ENCODE measurements at regions not wholly inside any gene's neighbourhood (a gene's known extent, or its start where the extent isn't known, plus 50 kb on each side); places are given as distances from the start of the nearest gene placed in this dataset.
"Not testable (repeated sequence)": the region's sequence is repeated elsewhere in the genome, so short reads cannot be mapped to it uniquely, and the experiment has no call there.

DNA sequence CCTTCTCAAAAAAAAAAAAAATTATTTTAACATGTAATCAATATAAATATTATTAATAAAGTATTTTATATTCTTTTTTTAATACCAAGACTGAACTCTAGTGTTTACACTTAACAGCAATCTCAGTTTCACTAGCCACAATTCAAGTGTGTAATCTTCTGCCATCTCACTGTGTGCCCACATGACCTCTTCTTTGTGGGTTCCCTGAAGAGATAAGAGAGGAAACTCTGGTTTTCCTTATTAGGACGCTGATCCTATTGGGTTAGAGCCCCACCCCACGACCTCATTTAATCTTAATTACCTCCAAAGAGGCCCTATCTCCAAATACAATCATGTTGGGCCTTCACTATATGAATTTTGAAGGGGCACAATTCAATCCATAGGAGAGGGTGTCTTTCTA, 177.6 kb downstream of the STK31 start:
- DNase-seq (ENCODE audit: low spot score), result no peak

DNA sequence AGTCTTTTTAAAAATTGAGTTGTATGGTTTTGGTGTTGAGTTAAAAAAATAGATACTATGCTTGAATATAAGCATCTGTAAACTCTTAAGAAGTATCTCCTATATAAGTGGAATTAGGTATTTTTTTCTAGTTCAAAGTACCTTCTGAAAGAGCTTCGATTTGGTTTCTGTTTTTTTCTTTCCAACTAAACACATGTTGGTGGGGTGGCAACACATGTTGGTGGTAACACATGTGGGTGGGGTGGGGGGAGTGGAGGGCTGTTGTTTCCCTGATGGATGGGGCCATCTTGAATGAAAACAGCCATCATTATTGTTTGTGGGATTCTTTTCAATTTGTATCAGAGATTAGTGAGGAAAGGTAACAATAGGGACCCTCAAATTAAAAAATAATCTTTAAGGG, 178.9 kb downstream of the STK31 start:
- no peak for DNase-seq (ENCODE audit: low spot score)

DNA sequence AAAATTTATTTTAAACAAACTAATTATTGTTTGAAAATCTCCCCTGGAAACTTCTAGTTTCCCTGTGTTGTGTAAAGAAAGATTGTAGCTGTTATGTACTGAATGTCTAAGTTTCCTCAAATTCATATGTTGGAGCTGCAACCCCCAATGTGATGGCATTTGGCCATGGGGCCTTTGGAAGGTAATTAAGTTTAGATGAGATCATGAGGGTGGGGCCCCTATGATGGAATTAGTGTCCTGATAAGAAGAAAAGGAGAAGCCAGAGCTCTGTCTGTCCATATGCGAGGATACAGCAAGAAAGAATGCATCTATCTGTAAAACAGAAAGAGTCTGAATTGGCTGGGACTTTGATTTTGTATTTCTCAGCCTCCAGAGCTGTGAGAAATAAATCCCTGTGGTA, 179.5 kb downstream of the STK31 start:
- no peak for DNase-seq (ENCODE audit: low spot score)

DNA sequence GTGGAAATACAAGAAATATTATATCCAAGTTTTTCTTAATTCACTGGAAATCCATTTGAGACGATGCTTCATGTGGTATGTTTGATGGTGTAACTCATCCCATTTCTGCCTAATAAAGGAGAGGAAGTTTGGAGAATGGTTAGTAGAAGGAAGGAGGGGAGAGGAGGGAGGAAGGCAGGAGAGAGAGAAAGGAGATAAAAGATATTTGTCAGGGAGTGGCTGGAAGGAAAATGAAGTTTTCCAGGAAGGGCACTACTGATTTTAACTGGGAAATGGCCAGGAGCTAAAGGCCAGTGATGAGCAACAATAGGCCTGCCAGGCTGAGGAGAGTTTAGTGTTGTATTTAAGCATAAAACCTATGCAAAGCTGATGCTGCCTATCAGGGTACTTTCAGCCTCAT, 182.0 kb downstream of the STK31 start:
- no peak for DNase-seq (ENCODE audit: low spot score)

DNA sequence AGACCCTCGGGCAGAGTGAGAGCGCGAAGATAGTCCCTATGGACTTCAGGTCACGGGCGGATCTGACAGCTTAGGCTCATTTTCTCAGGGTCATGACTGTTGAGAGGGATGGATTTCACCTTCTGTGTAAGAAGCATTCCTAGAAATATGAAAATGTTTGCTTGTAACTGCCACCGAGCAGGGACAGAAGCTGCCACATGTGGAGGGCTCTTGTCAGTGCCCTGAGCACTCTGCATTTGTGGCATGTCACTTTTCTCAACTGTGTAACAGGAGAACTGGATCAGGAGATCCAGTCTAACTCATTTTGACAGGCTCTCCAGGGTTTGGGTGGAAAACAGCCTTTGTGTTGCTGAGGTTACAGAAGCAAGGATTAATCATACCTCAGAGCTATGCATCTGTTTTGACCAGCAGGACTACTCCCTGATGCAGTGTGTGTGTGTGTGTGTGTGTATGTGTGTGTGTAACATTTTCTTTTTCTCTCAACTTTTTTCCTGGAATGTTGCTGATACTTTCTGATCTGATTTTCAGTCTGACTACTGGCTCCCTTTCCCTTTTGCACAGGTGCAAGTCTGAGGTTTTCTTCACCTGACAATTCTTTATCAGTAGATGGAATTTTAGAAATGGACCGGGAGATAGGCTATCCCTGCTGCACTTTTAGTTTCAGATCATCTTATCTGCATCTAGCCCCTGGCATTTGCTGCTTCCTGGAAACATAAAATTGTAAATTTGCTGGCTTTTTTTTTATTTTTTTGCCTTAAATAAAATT, 183.3 kb downstream of the STK31 start:
- peak; percentile 82 for DNase-seq (ENCODE audit: low spot score)

DNA sequence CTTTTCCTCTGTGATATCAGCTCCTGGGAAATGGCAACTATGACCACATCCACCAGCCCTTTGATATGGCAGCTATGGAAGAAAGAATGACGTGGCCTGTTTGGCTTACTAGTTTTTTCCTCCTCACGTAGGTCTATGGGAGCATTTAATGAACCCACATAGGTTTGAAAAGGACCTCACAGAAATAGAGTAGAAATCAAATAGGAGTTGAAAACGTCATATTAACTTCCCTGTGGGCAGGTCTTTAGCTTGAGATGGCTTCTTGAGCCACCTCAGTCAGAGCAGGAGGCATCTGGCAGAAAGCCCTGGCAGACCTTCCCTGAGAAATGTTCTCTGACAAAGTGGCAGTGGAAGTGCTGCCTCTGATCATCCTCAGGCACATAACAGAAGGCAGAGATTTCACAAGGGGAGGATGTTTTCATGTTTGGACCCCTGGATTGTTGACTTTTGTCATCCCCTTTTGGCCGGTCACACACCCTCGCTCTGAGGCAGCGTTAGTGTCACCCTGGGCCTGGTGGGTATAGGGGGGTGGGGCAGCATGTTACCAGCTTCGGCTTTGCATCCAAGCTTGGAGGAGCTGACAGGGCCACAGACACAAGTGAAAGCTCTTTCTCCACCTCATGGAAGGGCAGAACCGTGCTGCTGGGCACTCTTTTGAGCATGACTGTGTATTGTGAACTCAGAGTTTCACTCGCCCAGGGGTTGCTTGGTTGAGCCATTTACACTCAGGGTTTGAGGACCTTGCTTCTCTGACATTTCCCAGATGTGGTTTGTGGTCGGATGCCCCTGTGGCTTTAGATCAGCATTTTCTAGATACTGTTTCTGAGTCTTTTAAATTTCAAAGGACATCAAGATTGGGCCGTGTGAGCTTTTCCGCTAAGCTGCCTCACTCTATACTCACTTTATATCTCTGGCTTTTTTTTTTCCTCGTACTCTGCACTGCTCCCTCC, 184.2 kb downstream of the STK31 start:
- DNase-seq (ENCODE audit: low spot score), result peak; percentile 87

DNA sequence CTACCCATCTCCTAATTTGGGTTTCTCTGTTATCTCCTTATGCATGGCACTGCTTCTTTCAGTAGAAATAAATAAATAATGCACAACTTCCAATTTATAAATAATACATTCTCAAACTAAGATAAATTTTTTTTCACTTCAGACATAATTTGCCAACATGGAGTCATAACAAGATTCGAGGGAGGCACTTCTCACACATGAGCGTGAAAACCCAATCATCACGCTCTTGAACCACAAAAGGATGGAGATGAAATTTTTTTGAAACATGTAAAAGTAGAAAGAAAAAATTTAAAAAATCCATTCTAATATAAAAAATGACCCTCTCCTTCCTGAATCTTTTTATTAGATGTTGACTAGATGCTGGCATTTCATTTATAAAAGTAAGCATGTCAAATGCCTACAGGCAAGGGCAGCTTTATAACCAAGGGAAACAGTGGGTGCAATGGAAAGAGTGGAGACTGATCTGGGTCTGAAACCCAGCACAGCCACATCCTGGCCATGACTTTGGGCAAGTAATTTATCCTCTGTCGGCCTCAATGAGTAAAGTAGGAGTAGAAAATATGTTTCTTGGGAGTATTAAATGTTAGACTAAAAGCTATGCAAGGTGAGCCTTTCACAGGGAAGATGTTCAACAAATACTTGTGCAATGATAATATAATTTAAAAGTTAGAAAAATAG, 185.0 kb downstream of the STK31 start:
- no peak for DNase-seq (ENCODE audit: low spot score)

DNA sequence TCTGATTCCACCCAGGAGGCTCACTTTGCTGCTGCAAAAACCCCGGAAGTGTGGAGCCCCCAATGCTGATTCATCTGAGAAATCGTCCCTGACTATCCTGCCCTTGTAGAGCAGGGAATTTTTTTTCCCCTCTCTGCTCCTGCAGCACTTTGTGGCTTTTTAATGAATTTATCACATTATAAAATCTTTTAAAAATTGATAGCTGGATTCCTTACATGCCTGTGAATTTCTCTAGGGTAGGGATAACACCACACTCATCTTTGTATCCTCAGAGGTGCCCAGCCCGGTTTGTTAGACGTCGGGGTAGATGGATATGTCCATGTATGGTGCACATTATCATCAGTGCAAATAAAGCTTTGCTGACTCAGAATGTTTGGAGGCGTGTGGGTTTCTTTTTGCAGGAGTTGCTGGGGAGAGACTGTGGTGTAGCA, 185.7 kb downstream of the STK31 start:
- DNase-seq (ENCODE audit: low spot score), result peak; percentile 90

DNA sequence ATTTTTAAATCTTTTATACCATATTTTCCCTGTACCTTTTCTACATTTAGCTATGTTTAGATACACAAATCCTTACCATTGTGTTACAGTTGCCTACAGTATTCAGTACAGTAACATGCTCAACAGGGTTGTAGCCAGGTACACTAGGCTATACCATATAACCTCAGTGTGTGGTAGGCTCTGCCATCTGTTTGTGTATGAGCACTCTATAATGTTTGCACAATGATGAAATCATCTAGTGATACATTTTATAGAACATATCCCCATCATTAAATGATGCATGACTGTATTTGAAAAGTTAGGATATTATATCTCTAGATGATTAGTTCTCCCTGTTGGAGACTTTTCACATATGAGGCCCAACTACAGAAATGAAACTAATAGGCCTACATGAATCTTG, 188.6 kb downstream of the STK31 start:
- DNase-seq (ENCODE audit: low spot score), result no peak

DNA sequence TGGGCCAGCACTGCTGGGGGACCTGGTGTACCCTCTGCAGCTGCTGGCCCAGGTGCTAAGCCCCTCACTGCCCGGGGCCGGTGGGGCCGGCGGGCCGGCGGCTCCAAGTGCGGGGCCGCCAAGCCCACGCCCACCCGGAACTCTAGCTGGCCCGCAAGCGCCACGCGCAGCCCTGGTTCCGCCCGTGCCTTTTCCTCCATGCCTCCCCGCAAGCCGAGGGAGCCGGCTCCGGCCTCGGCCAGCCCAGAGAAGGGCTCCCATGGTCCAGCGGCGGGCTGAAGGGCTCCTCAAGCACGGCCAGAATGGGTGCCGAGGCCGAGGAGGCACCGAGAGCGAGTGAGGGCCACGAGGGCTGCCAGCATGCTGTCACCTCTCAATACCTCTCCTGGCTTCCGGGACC, 194.9 kb downstream of the STK31 start:
- DNase-seq (ENCODE audit: low spot score), result not testable (repeated sequence)

DNA sequence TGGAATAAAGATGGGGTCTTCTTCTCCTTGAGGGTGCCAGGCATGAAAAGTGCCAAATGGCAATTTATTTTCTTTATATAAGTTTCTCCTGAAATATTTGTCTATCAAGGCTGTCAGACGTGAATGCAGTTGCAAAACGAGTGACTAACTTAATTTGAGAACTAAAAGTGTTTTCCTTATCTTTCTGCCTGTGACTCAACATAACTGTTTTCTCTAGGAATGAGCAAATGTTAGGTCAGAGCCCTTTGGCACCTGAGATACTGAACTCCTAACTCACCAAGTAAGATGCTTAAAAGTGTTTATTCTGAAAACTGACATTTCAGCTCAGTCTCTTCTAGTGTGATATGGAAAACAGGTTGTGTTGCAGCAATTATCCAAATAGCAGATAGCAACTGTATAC, 197.0 kb downstream of the STK31 start:
- DNase-seq (ENCODE audit: low spot score), result peak; percentile 83

DNA sequence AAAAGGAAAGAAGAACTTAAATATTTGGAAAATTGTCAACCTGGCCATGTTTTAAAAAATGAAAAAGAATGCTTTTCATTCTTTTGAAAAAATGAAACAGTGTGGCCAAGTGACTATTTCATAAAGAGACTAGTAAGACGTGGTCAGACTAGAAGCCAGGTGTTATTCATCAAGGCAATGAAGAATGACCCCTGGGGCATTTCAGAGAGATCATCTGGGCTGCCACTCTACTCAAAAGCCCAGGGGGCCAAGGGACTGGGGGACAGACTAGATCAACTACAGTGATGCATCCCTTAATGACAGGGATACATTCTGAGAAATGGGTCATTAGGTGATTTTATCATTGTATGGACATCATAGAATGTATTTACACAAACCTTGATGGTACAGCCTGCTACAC, 199.4 kb downstream of the STK31 start:
- DNase-seq (ENCODE audit: low spot score), result no peak

DNA sequence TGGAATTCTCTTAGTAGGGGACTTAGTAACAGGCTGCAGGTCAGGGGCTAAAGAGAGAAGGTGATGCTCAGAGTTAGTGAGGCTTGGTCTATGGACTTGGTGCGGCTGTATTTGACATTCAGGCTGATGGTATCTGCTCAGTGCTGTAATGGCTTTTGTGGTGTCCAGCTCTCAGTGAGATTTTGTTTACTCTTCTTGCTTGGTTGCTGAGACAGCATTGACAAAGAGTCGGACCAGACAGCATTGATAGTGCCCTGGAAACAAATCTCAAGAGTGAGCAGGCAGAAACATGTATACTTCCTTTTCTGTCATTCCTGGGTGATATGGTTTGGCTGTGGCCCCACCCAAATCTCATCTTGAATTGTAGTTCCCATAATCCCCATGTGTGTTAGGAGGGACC, 202.0 kb downstream of the STK31 start:
- no peak for DNase-seq (ENCODE audit: low spot score)

DNA sequence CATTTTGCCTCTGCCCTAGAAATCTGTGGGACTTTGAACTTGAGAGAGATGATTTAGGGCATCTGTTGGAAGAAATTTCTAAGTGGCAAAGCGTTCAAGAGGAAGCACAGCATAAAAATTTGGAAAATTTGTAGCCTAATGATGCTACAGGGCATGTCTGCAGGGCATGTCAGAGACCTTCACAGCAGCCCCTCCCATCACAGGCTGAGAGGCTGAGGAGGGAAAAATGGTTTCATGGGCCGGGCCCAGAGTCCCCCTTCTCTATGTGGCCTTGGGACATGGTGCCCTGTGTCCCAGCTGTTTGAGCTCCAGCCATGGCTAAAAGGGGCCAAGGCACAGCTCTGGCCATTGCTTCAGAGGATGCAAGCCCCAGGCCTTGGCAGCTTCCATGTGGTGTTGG, 203.0 kb downstream of the STK31 start:
- DNase-seq (ENCODE audit: low spot score), result no peak

DNA sequence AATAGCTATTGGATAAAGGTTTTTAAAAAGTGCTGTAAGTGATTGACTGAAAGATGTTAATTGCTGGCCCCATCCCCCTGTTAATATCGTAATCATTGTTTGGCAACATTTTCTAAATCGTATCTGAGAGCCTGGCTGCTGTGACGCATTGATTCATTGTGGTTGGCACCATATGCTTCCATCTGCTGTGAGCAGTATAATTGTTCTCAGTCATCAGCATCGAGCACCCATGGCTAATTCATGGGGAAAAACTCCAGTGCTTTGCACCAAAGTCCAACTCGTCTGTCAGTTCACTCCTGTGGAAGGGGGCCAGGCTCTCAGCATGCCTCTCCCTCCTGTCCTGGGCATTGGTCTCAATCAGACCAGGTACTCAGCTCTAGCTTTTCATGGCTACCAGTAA, 205.2 kb downstream of the STK31 start:
- DNase-seq (ENCODE audit: low spot score), result no peak

DNA sequence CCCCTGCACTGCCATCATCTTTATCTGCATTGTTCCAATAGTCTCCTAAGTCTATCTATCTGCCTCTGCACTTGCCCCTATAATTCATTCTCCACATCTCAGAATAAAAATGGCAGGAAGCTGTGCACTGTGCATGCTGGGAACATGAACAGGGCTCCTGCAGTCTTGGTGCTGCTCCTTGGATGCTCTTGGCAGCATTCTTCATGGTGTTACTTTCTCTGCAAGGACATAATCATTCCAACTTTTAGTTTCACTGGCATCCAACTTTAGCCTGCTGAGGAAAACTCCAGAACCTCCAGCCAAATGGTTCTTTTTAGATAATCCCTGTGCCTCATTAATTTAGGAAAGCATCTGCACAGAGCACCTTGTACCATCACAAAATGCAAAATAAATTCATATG, 208.3 kb downstream of the STK31 start:
- no peak for DNase-seq (ENCODE audit: low spot score)

DNA sequence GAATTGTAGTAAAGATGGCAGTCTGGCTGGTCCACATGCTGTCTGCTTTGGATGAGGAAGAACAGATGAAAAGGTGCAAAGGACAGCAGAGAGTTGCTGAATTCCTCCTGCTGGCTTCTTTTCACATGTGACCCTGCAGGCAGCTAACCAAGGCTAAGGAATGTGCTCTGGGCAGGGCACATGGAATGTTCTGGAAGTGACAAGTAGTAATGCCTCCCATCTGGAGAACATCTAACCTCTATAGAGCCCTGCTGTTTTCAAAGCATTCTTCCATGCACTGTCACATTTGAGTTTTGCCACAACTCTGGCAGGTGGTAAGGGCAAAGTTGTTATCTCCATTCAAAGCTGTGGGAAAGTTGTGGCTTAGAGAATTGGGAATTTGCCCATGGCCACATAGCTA, 208.8 kb downstream of the STK31 start:
- peak; percentile 95 for DNase-seq (ENCODE audit: low spot score)

DNA sequence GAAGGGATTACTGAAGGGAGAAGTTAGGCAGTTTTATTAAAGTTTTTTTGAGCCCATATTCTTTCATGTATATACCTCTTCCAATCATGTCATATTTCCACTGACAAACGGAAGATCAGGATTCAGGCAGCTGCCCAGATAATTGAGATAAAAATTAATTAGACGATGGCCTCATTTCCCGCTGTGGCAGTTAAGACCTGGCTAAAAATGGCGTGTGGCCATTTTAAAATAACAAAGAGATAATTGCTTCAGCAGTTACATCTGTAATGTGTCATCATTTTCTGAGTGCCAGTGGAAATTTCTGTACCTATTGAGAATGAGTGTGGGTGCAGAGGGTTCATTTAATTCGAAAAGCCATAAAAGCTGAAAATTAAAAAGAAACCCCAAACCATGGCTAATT, 215.1 kb downstream of the STK31 start:
- DNase-seq (ENCODE audit: low spot score), result no peak

DNA sequence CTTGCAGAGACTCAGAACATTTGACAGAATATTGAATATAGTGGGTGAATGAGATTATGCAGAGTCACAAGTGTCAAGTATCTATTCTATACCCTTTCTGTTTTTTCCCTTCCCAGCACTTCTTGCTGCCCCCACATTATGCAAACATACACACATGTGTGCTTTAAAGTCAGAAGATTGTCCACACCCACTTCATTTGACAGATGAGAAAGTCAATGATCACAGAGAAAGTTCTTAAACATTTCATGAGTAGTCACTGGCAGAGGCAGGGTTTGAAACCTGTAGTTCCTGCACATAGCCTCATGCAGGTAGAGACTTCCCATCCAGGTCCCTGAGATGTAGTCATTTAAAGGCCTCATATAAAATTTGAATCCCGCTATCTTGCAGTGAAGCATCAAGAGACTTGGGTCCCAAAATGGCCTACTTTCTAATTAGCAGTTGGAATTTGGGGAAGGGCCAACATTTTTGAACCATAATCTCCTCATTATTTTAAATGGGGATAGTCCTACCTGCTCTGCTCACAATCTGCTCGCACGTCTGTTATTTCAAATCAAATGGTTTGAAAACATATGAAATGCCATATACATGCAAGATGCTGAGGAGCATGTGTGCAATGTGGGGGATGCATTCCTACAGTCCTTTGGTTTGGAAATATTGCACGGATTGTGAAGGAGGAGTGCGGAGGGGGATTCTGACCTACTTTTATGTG, 217.8 kb downstream of the STK31 start:
- no peak for DNase-seq (ENCODE audit: low spot score)

DNA sequence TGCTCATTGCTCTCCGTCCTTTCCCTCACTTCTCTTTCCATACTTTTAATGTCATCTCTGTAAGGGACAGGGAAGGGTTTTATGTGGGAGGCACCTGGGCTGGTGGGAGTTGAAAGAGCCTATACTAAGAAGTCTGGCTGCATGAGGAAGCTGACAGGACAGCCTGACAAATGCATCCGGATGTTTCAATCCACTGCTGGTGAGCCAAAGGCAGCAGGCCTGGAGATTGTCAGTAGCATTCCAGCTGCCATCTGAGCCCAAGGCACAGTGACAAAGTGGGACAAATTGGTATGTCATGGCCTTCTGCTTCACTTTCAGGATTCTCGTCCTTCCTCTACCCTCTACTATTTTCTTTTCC, 218.4 kb downstream of the STK31 start:
- no peak for DNase-seq (ENCODE audit: low spot score)

DNA sequence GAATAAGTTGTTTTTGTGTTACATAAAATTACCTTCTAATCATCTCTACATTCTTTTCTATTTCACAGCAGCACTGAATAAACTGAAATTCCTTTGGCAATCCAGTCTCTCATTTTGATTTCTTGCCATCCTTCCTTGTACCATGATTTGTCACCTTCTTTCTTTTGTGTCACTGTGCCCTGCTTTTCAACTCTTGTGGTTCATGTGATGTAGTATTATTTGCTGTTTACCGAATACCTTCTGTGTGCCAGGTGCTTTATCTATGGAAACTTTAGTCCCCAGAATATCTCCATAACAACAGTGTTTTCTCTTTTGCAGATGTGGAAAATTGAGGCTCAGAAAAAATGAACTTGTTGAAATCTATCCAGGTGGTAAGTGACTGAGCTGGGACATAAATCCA, 220.3 kb downstream of the STK31 start:
- no peak for DNase-seq (ENCODE audit: low spot score)

DNA sequence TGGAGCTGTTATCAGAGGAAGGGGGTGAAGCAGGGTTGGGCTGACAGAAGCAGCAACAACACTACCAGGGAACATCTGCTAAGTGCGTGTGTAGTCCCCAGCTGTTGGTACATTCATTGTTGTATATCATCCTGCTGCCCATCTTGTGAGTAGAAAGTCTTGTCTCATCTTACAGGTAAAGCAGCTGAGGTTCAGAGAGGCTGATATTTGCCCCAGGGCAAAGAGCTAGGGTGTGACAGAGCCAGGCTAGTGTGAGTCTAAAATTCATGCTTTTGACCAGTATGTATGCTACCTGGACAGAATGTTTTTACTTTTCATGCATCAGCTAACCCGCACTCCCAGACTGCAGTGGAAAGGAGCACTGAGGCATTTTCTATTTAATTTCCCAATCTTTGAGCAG, 221.6 kb downstream of the STK31 start:
- DNase-seq (ENCODE audit: low spot score), result no peak

Data from A172 (cell line).